ENCODE measurements at regions not wholly inside any gene's neighbourhood (a gene's known extent, or its start where the extent isn't known, plus 50 kb on each side); places are given as distances from the start of the nearest gene placed in this dataset.

DNA sequence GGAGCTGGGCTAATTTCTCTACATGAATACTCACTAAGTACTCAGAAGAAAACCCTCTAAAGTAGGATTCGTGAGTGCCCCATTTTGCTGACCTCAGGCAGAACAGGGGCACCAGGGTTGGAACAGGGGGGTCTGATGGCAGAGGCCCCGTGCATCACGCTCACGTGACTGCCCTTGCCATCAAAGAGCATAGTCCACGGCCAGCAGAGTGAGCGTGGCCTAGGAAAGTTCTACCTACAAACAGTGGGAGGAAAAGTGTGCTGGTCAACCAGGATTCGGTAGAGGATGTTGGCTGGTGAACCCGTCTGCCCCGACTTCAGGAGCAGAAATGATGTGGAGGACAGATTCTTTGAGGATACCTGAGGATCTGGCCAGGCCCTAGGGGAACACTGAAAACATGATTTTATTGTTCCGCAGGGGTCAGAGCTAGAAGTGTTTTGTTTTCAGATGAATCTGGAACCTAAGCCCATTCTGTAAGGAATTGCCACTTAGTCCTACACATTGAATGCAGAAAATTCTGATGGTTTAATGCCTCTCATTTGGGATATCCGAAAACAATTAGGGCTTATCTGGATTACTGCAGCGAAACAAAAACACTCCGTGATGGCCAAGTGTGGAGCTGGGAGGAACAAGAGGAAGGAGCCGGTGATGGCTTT lies 138.8 kb upstream of the SHH start:
- H3K36me3 Mint-ChIP-seq (ENCODE audit: insufficient read depth, unreplicated experiment) = no peaks in the 10 kb centered on the region
- H3K4me1 ChIP-seq = peaks cover 13% of the 10 kb centered on the region
- CTCF ChIA-PET = no interaction called here

DNA sequence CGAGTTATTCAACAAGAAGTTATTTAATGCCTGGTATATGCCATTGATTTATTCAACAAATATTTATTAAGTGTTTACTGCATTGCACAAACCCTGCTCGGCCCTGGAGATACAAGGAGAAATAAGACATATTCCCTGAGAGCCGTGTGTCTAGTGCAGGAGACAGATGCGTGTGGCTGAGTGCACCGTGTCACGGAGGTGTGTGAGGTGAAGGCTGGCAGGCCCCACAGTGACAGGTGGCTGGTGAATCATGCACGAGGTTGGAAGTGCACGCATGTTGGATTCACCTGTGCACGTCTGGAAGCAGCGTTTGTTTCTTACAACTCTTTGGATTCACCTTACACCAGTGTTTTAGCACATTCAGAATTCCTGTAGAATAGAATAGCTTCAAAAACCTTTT lies 136.6 kb upstream of the SHH start:
- ChIA-PET CTCF (no interaction called here), POLR2A (no interaction called here)
- Histone ChIP-seq H3K27me3 (replicated peaks; ENCODE audit: control insufficient read depth, insufficient read depth, low read length) (no peaks in the 10 kb centered on the region), H3K36me3 (ENCODE audit: control insufficient read depth, insufficient read depth, low read length) (no peaks in the 10 kb centered on the region), H3K4me1 (peaks cover 4% of the 10 kb centered on the region), H3K9me3 (no peaks in the 10 kb centered on the region), H3K4me3 (ENCODE audit: low read depth, low read length) (no peak overlapping the region)
- Mint-ChIP-seq H3K27ac (ENCODE audit: unreplicated experiment) (no peak overlapping the region), H3K4me3 (ENCODE audit: unreplicated experiment) (no peak overlapping the region), H3K36me3 (ENCODE audit: insufficient read depth, unreplicated experiment) (no peaks in the 10 kb centered on the region), H3K9me3 (ENCODE audit: unreplicated experiment) (peaks cover 28% of the 10 kb centered on the region), H3K4me1 (ENCODE audit: low read depth, unreplicated experiment) (peaks cover 14% of the 10 kb centered on the region), H3K27me3 (ENCODE audit: insufficient read depth, unreplicated experiment) (no peaks in the 10 kb centered on the region)
- TF ChIP-seq, protein P1, sequence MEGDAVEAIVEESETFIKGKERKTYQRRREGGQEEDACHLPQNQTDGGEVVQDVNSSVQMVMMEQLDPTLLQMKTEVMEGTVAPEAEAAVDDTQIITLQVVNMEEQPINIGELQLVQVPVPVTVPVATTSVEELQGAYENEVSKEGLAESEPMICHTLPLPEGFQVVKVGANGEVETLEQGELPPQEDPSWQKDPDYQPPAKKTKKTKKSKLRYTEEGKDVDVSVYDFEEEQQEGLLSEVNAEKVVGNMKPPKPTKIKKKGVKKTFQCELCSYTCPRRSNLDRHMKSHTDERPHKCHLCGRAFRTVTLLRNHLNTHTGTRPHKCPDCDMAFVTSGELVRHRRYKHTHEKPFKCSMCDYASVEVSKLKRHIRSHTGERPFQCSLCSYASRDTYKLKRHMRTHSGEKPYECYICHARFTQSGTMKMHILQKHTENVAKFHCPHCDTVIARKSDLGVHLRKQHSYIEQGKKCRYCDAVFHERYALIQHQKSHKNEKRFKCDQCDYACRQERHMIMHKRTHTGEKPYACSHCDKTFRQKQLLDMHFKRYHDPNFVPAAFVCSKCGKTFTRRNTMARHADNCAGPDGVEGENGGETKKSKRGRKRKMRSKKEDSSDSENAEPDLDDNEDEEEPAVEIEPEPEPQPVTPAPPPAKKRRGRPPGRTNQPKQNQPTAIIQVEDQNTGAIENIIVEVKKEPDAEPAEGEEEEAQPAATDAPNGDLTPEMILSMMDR (IDR thresholded peaks at IDR 0.05; ENCODE audit: insufficient read depth in 1 of 2, low read depth in 1 of 2, low read length in 1 of 2, severe bottlenecking in 1 of 2, unreplicated experiment in 1 of 2) = no peak
- intact Hi-C loops (cut with micrococcal nuclease; ENCODE audit: unreplicated experiment) = no loop called here
- DNase-seq = no peak
- BruUV-seq (replicated peaks) = no TSS peak

More for the DNA sequence above, 138.8 kb upstream of the SHH start:
- Histone ChIP-seq H3K27me3 (replicated peaks; ENCODE audit: control insufficient read depth, insufficient read depth, low read length) (no peaks in the 10 kb centered on the region), H3K4me3 (ENCODE audit: low read depth, low read length) (no peak overlapping the region), H3K36me3 (ENCODE audit: control insufficient read depth, insufficient read depth, low read length) (no peaks in the 10 kb centered on the region), H3K9me3 (no peaks in the 10 kb centered on the region)
- Mint-ChIP-seq H3K4me3 (ENCODE audit: unreplicated experiment) (no peak overlapping the region), H3K27ac (ENCODE audit: unreplicated experiment) (no peak overlapping the region), H3K4me1 (ENCODE audit: low read depth, unreplicated experiment) (peaks cover 21% of the 10 kb centered on the region), H3K9me3 (ENCODE audit: unreplicated experiment) (peaks cover 22% of the 10 kb centered on the region), H3K27me3 (ENCODE audit: insufficient read depth, unreplicated experiment) (no peaks in the 10 kb centered on the region)
- intact Hi-C loops (cut with micrococcal nuclease; ENCODE audit: unreplicated experiment) = no loop called here
- TF ChIP-seq, protein P1 (IDR thresholded peaks at IDR 0.05; ENCODE audit: insufficient read depth in 1 of 2, low read depth in 1 of 2, low read length in 1 of 2, severe bottlenecking in 1 of 2, unreplicated experiment in 1 of 2) = no peak
- POLR2A ChIA-PET = no interaction called here
- BruUV-seq (replicated peaks) = no TSS peak
- no peak for DNase-seq

DNA sequence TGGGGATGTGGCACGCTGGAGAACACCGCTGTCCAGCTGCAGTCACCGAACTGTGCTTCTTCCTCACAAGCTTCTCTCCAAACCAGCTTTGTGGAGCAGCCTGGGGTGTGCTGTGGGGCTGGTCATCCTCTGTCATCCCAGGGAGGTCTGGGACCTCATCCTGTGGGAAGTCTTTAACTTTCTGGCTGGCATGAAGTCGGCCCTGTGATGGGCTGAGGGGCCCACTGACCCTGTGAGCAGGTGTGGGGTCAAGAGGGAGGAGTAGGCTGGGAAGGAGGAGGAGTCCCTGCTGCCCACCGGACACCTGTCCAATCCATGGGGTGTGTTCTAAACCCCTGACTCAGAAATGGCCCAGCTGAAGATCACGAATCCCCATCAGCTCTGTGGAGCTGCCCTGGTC lies 136.2 kb upstream of the SHH start:
- peaks cover 10% of the 10 kb centered on the region for H3K4me1 Mint-ChIP-seq (ENCODE audit: low read depth, unreplicated experiment)
- H3K27me3 Mint-ChIP-seq (ENCODE audit: insufficient read depth, unreplicated experiment) = no peaks in the 10 kb centered on the region
- ChIA-PET POLR2A (no interaction called here), CTCF (no interaction called here)
- H3K27ac Mint-ChIP-seq (ENCODE audit: unreplicated experiment) = no peak overlapping the region
- intact Hi-C loops (cut with micrococcal nuclease; ENCODE audit: unreplicated experiment) = no loop called here
- no peaks in the 10 kb centered on the region for H3K9me3 ChIP-seq
- peak in 1 of 2 experiments; percentile 9 for DNase-seq
- H3K36me3 Mint-ChIP-seq (ENCODE audit: insufficient read depth, unreplicated experiment) = no peaks in the 10 kb centered on the region
- TF ChIP-seq, protein P1 (IDR thresholded peaks at IDR 0.05; ENCODE audit: insufficient read depth in 1 of 2, low read depth in 1 of 2, low read length in 1 of 2, severe bottlenecking in 1 of 2, unreplicated experiment in 1 of 2) = no peak
- no peaks in the 10 kb centered on the region for H3K27me3 ChIP-seq (replicated peaks; ENCODE audit: control insufficient read depth, insufficient read depth, low read length)
- H3K4me3 ChIP-seq (ENCODE audit: low read depth, low read length) = no peak overlapping the region
- no peaks in the 10 kb centered on the region for H3K4me1 ChIP-seq
- H3K9me3 Mint-ChIP-seq (ENCODE audit: unreplicated experiment) = peaks cover 28% of the 10 kb centered on the region
- no peak overlapping the region for H3K4me3 Mint-ChIP-seq (ENCODE audit: unreplicated experiment)
- BruUV-seq (replicated peaks) = no TSS peak
- no peaks in the 10 kb centered on the region for H3K36me3 ChIP-seq (ENCODE audit: control insufficient read depth, insufficient read depth, low read length)
